Skeletal muscle tissue (tissue), 3 donors: ENCODE measurements at regions not wholly inside any gene's neighbourhood (a gene's known extent, or its start where the extent isn't known, plus 50 kb on each side); places are given as distances from the start of the nearest gene placed in this dataset.

Source experiments
- H3K27ac ChIP-seq: one replicate; pipeline ENCODE4 v1.7.0; 2013; ENCODE audit warnings: mild to moderate bottlenecking, low read depth, low read length, inconsistent platforms
- H3K27me3 ChIP-seq, 3 donors: one replicate each; pipeline ENCODE4 v1.7.0; 2013; ENCODE audit warnings: low read length in 3 of 3; ENCODE audit not compliant: control insufficient read depth in 3 of 3, insufficient read depth in 3 of 3
- H3K36me3 ChIP-seq, 3 donors: one replicate each; pipeline ENCODE4 v1.7.0; 2013; ENCODE audit warnings: low read length in 3 of 3; ENCODE audit not compliant: control insufficient read depth in 3 of 3, insufficient read depth in 3 of 3
- H3K4me1 ChIP-seq, 3 donors: one replicate each; pipeline ENCODE4 v1.7.0; 2013; ENCODE audit warnings: low read length in 3 of 3, mild to moderate bottlenecking in 3 of 3; ENCODE audit not compliant: control insufficient read depth in 3 of 3, insufficient read depth in 3 of 3
- H3K4me3 ChIP-seq, 3 donors: one replicate each; pipeline ENCODE4 v1.7.0; 2013; ENCODE audit warnings: low read length in 3 of 3
- H3K9ac ChIP-seq, 3 donors: one replicate each; pipeline ENCODE4 v1.7.0; 2013; ENCODE audit warnings: low read length in 3 of 3, mild to moderate bottlenecking in 3 of 3, moderate library complexity in 2 of 3, low read depth in 1 of 3
- H3K9me3 ChIP-seq, 3 donors: one replicate each; pipeline ENCODE4 v1.7.0; 2013; ENCODE audit warnings: low read length in 3 of 3; ENCODE audit not compliant: control insufficient read depth in 3 of 3
- donor health status: Osteomylitis.

- Histone ChIP-seq H3K9me3 (no peaks in the 10 kb centered on the region), H3K36me3 (no peaks in the 10 kb centered on the region), H3K27me3 (no peaks in the 10 kb centered on the region), H3K4me1 (no peaks in the 10 kb centered on the region), H3K27ac (no peak overlapping the region), H3K4me3 (no peak overlapping the region), H3K9ac (no peak overlapping the region)
Observed at GRCh38 chr1:229075716-229076115, 195.2 kb upstream of the RAB4A start.

- no peaks in the 10 kb centered on the region for H3K9me3 ChIP-seq
- H3K9ac ChIP-seq = no peak overlapping the region
- H3K36me3 ChIP-seq = no peaks in the 10 kb centered on the region
- no peak overlapping the region for H3K27ac ChIP-seq
- no peak overlapping the region for H3K4me3 ChIP-seq
- H3K27me3 ChIP-seq = no peaks in the 10 kb centered on the region
- no peaks in the 10 kb centered on the region for H3K4me1 ChIP-seq
Observed at GRCh38 chr1:229076195-229076594, 194.7 kb upstream of the RAB4A start.

GRCh38 chr1:229079016-229079595, 191.8 kb upstream of the RAB4A start:
- H3K4me3 ChIP-seq = no peak overlapping the region
- H3K27ac ChIP-seq = no peak overlapping the region
- peaks cover 0 to 4% (median 3%) of the 10 kb centered on the region in 3 donors for H3K9me3 ChIP-seq
- H3K27me3 ChIP-seq = no peaks in the 10 kb centered on the region
- no peaks in the 10 kb centered on the region for H3K4me1 ChIP-seq
- no peak overlapping the region for H3K9ac ChIP-seq
- no peaks in the 10 kb centered on the region for H3K36me3 ChIP-seq

GRCh38 chr1:229080361-229080760, 190.6 kb upstream of the RAB4A start:
- no peak overlapping the region for H3K9ac ChIP-seq

GRCh38 chr1:229085291-229085690, 185.6 kb upstream of the RAB4A start:
- Histone ChIP-seq H3K9ac (no peak overlapping the region), H3K36me3 (no peaks in the 10 kb centered on the region), H3K9me3 (peaks cover 0 to 4% (median 3%) of the 10 kb centered on the region in 3 donors), H3K27ac (no peak overlapping the region), H3K27me3 (no peaks in the 10 kb centered on the region), H3K4me1 (peaks cover 0 to 14% (median 7%) of the 10 kb centered on the region in 3 donors), H3K4me3 (no peak overlapping the region)

More at GRCh38 chr1:229080361-229080760, 190.6 kb upstream of the RAB4A start:
- Histone ChIP-seq H3K9me3 (peaks cover 0 to 4% (median 3%) of the 10 kb centered on the region in 3 donors), H3K27ac (no peak overlapping the region), H3K4me1 (no peaks in the 10 kb centered on the region), H3K36me3 (no peaks in the 10 kb centered on the region), H3K4me3 (no peak overlapping the region), H3K27me3 (no peaks in the 10 kb centered on the region)

- Histone ChIP-seq H3K36me3 (no peaks in the 10 kb centered on the region), H3K9ac (no peak overlapping the region), H3K4me3 (no peak overlapping the region), H3K9me3 (peaks cover 0 to 4% (median 3%) of the 10 kb centered on the region in 3 donors), H3K4me1 (peaks cover 0 to 14% (median 7%) of the 10 kb centered on the region in 3 donors), H3K27me3 (no peaks in the 10 kb centered on the region), H3K27ac (no peak overlapping the region)
Observed at GRCh38 chr1:229086091-229086490, 184.8 kb upstream of the RAB4A start.

- Histone ChIP-seq H3K9ac (no peak overlapping the region), H3K27ac (no peak overlapping the region), H3K4me3 (no peak overlapping the region)
Observed at GRCh38 chr1:229086686-229087085, 184.2 kb upstream of the RAB4A start.

GRCh38 chr1:229087339-229087738, 183.6 kb upstream of the RAB4A start:
- peaks cover 0 to 3% (median 0%) of the 10 kb centered on the region in 3 donors for H3K9me3 ChIP-seq
- H3K9ac ChIP-seq = no peak overlapping the region
- H3K36me3 ChIP-seq = no peaks in the 10 kb centered on the region
- H3K27me3 ChIP-seq = no peaks in the 10 kb centered on the region
- H3K27ac ChIP-seq = no peak overlapping the region
- no peak overlapping the region for H3K4me3 ChIP-seq
- H3K4me1 ChIP-seq = peaks cover 0 to 14% (median 7%) of the 10 kb centered on the region in 3 donors

More at GRCh38 chr1:229086686-229087085, 184.2 kb upstream of the RAB4A start:
- peaks cover 0 to 14% (median 7%) of the 10 kb centered on the region in 3 donors for H3K4me1 ChIP-seq
- H3K9me3 ChIP-seq = peaks cover 0 to 4% (median 3%) of the 10 kb centered on the region in 3 donors
- no peaks in the 10 kb centered on the region for H3K27me3 ChIP-seq
- H3K36me3 ChIP-seq = no peaks in the 10 kb centered on the region

GRCh38 chr1:229087906-229088305, 183.0 kb upstream of the RAB4A start:
- Histone ChIP-seq H3K9me3 (no peaks in the 10 kb centered on the region), H3K27ac (no peak overlapping the region), H3K4me1 (peaks cover 0 to 14% (median 7%) of the 10 kb centered on the region in 3 donors), H3K27me3 (no peaks in the 10 kb centered on the region), H3K9ac (no peak overlapping the region), H3K36me3 (no peaks in the 10 kb centered on the region), H3K4me3 (no peak overlapping the region)

GRCh38 chr1:229088711-229089110, 182.2 kb upstream of the RAB4A start:
- no peak overlapping the region for H3K4me3 ChIP-seq
- no peaks in the 10 kb centered on the region for H3K9me3 ChIP-seq
- H3K9ac ChIP-seq = no peak overlapping the region

More at GRCh38 chr1:229088711-229089110, 182.2 kb upstream of the RAB4A start:
- no peak overlapping the region for H3K27ac ChIP-seq
- no peaks in the 10 kb centered on the region for H3K27me3 ChIP-seq
- no peaks in the 10 kb centered on the region for H3K36me3 ChIP-seq
- H3K4me1 ChIP-seq = peaks cover 0 to 14% (median 9%) of the 10 kb centered on the region in 3 donors
